HTR-8/SVneo (cell line): ENCODE measurements at regions not wholly inside any gene's neighbourhood (a gene's known extent, or its start where the extent isn't known, plus 50 kb on each side); places are given as distances from the start of the nearest gene placed in this dataset.

ENCODE experiments used
- DNase-seq: peaks from one replicate; pipeline ENCODE4 v3.0.0; 2011; ENCODE audit warnings: low spot score, mixed read lengths; ENCODE audit not compliant: insufficient read length
- FAIRE-seq: peaks from 2 replicates; lab custom pipeline; 2011; peaks lifted over from hg19 to GRCh38; lab: Jason Lieb, UNC

- FAIRE-seq (no peak), DNase-seq (no peak)
Observed at GRCh38 chr6:40098774-40099173, 164.5 kb upstream of the MOCS1 start.

- no peak for DNase-seq
- no peak for FAIRE-seq
Observed at GRCh38 chr6:40097590-40097989, 163.3 kb upstream of the MOCS1 start.

- DNase-seq, result no peak
- no peak for FAIRE-seq
Observed at GRCh38 chr6:40083141-40083920, 149.1 kb upstream of the MOCS1 start.

GRCh38 chr6:40082278-40083043, 148.2 kb upstream of the MOCS1 start:
- no peak for DNase-seq
- no peak for FAIRE-seq

- DNase-seq (no peak), FAIRE-seq (no peak)
Observed at GRCh38 chr6:40077736-40078135, 143.5 kb upstream of the MOCS1 start.

GRCh38 chr6:40077315-40077714, 143.1 kb upstream of the MOCS1 start:
- FAIRE-seq (no peak), DNase-seq (no peak)

GRCh38 chr6:40075056-40075590, 140.9 kb upstream of the MOCS1 start:
- FAIRE-seq (no peak), DNase-seq (no peak)

- no peak for FAIRE-seq
- no peak for DNase-seq
Observed at GRCh38 chr6:40074306-40075055, 140.2 kb upstream of the MOCS1 start.

- FAIRE-seq, result no peak
Observed at GRCh38 chr6:40066372-40066771, 132.1 kb upstream of the MOCS1 start.

GRCh38 chr6:40056865-40057264, 122.6 kb upstream of the MOCS1 start:
- no peak for FAIRE-seq
- no peak for DNase-seq

More at GRCh38 chr6:40066372-40066771, 132.1 kb upstream of the MOCS1 start:
- DNase-seq, result no peak

GRCh38 chr6:40054602-40055001, 120.3 kb upstream of the MOCS1 start:
- DNase-seq (no peak), FAIRE-seq (no peak)

GRCh38 chr6:40054186-40054585, 119.9 kb upstream of the MOCS1 start:
- no peak for FAIRE-seq
- DNase-seq, result no peak

- DNase-seq (no peak), FAIRE-seq (no peak)
Observed at GRCh38 chr6:40049128-40049527, 114.9 kb upstream of the MOCS1 start.

GRCh38 chr6:40044196-40044595, 109.9 kb upstream of the MOCS1 start:
- FAIRE-seq, result no peak
- no peak for DNase-seq

GRCh38 chr6:40042232-40042631, 108.0 kb upstream of the MOCS1 start:
- DNase-seq (no peak), FAIRE-seq (no peak)

GRCh38 chr6:40039042-40039441, 104.8 kb upstream of the MOCS1 start:
- DNase-seq (no peak), FAIRE-seq (no peak)

- DNase-seq (no peak), FAIRE-seq (no peak)
Observed at GRCh38 chr6:40038626-40039025, 104.4 kb upstream of the MOCS1 start.

GRCh38 chr6:40037271-40037670, 103.0 kb upstream of the MOCS1 start:
- no peak for FAIRE-seq
- no peak for DNase-seq

- DNase-seq (no peak), FAIRE-seq (no peak)
Observed at GRCh38 chr6:40036186-40036585, 101.9 kb upstream of the MOCS1 start.

GRCh38 chr6:40028449-40028848, 94.2 kb upstream of the MOCS1 start:
- DNase-seq, result no peak

GRCh38 chr6:40022867-40023266, 88.6 kb upstream of the MOCS1 start:
- DNase-seq (no peak), FAIRE-seq (no peak)

More at GRCh38 chr6:40028449-40028848, 94.2 kb upstream of the MOCS1 start:
- no peak for FAIRE-seq
